RWPE2 (cell line): ENCODE measurements at regions not wholly inside any gene's neighbourhood (a gene's known extent, or its start where the extent isn't known, plus 50 kb on each side); places are given as distances from the start of the nearest gene placed in this dataset.

Experiments used
- ATAC-seq: fragments of 200-7000 bp; cut with Tn5 transposase; 3 replicates; pipeline ENCODE4 v1.9.1; 2021; ENCODE audit warnings: low read depth
- DNase-seq: peaks from one replicate; pipeline ENCODE4 v3.0.0-alpha.2; 2020; ENCODE audit warnings: low spot score
- H3K27ac ChIP-seq: fragments of 450-650 bp; 2 replicates; pipeline ENCODE4 v1.5.1; 2017; ENCODE audit warnings: mild to moderate bottlenecking; ENCODE audit not compliant: poor library complexity, severe bottlenecking
- H3K27me3 ChIP-seq: fragments of 250-450 bp; sonication (Bioruptor Pico); 2 replicates; pipeline ENCODE4 v1.5.1; 2021; ENCODE audit warnings: mild to moderate bottlenecking, moderate library complexity; ENCODE audit not compliant: insufficient read depth, poor library complexity, severe bottlenecking
- H3K36me3 ChIP-seq: fragments of 250-450 bp; sonication (Bioruptor Pico); 2 replicates; pipeline ENCODE4 v1.5.1; 2020; ENCODE audit warnings: low read depth, mild to moderate bottlenecking, moderate library complexity
- H3K4me1 ChIP-seq: fragments of 250-450 bp; sonication (Bioruptor Pico); 2 replicates; pipeline ENCODE4 v1.5.1; 2021; ENCODE audit warnings: mild to moderate bottlenecking, moderate library complexity; ENCODE audit not compliant: insufficient read depth, poor library complexity, severe bottlenecking
- H3K4me3 ChIP-seq: fragments of 250-450 bp; sonication (Bioruptor Pico); 2 replicates; pipeline ENCODE4 v1.5.1; 2021; ENCODE audit warnings: mild to moderate bottlenecking, moderate library complexity; ENCODE audit not compliant: severe bottlenecking
- H3K9me3 ChIP-seq: fragments of 250-450 bp; sonication (Bioruptor Pico); 2 replicates; pipeline ENCODE4 v1.5.1; 2021; ENCODE audit warnings: mild to moderate bottlenecking, moderate library complexity; ENCODE audit not compliant: severe bottlenecking
- TF ChIP-seq, protein P1 (sequence below): fragments of 450-650 bp; IDR thresholded peaks from one replicate; pipeline ENCODE4 v1.5.1; 2017; ENCODE audit warnings: mild to moderate bottlenecking, moderate library complexity; ENCODE audit not compliant: poor library complexity, severe bottlenecking

DNA sequence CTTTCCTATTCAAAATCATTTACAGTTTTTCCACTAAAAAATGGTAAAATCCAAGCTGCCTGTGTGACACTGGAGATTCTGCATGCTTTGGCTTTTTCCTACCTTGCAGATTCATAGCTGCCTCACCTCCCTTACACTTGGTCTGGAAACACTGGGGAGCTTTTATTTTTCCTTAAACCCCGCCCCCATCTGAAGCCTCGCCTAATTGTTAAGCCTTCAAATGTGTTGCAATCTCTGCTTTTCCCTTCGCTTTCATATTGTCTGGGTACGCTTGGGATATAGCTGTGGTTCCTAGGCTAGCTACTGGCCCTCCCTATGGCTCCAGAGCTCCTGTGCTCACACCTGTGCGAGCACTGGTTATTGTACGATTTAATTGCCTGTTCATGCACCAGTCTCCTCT is 942.4 kb upstream of the GYPC start:
- H3K9me3 ChIP-seq = no peaks in the 10 kb centered on the region
- no peaks in the 10 kb centered on the region for H3K4me1 ChIP-seq
- H3K27ac ChIP-seq = no peak overlapping the region
- TF ChIP-seq, protein P1, sequence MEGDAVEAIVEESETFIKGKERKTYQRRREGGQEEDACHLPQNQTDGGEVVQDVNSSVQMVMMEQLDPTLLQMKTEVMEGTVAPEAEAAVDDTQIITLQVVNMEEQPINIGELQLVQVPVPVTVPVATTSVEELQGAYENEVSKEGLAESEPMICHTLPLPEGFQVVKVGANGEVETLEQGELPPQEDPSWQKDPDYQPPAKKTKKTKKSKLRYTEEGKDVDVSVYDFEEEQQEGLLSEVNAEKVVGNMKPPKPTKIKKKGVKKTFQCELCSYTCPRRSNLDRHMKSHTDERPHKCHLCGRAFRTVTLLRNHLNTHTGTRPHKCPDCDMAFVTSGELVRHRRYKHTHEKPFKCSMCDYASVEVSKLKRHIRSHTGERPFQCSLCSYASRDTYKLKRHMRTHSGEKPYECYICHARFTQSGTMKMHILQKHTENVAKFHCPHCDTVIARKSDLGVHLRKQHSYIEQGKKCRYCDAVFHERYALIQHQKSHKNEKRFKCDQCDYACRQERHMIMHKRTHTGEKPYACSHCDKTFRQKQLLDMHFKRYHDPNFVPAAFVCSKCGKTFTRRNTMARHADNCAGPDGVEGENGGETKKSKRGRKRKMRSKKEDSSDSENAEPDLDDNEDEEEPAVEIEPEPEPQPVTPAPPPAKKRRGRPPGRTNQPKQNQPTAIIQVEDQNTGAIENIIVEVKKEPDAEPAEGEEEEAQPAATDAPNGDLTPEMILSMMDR = no peak
- H3K36me3 ChIP-seq = no peaks in the 10 kb centered on the region
- ATAC-seq = no peak
- H3K27me3 ChIP-seq = no peaks in the 10 kb centered on the region
- no peak for DNase-seq
- H3K4me3 ChIP-seq = no peak overlapping the region

GRCh38 chr2:125721072-125721721 is 934.8 kb upstream of the GYPC start:
- Histone ChIP-seq H3K36me3 (no peaks in the 10 kb centered on the region), H3K4me3 (no peak overlapping the region), H3K4me1 (no peaks in the 10 kb centered on the region), H3K27ac (no peak overlapping the region), H3K9me3 (no peaks in the 10 kb centered on the region), H3K27me3 (no peaks in the 10 kb centered on the region)
- DNase-seq = no peak
- ATAC-seq = no peak
- TF ChIP-seq, protein P1 = no peak

- no peaks in the 10 kb centered on the region for H3K27me3 ChIP-seq
- no peak overlapping the region for H3K27ac ChIP-seq
- no peak for DNase-seq
- no peaks in the 10 kb centered on the region for H3K9me3 ChIP-seq
- H3K4me1 ChIP-seq = no peaks in the 10 kb centered on the region
- H3K4me3 ChIP-seq = no peak overlapping the region
- TF ChIP-seq, protein P1 = no peak
- no peak for ATAC-seq
- H3K36me3 ChIP-seq = no peaks in the 10 kb centered on the region
These were observed 925.0 kb upstream of the GYPC start for GRCh38 chr2:125730921-125731320.

- H3K27me3 ChIP-seq = no peaks in the 10 kb centered on the region
- ATAC-seq (no peak), DNase-seq (no peak)
- no peaks in the 10 kb centered on the region for H3K4me1 ChIP-seq
- H3K27ac ChIP-seq = no peak overlapping the region
- TF ChIP-seq, protein P1 = no peak
- H3K36me3 ChIP-seq = no peaks in the 10 kb centered on the region
- no peak overlapping the region for H3K4me3 ChIP-seq
- no peaks in the 10 kb centered on the region for H3K9me3 ChIP-seq
These were observed 919.7 kb upstream of the GYPC start for GRCh38 chr2:125736306-125736705.

DNA sequence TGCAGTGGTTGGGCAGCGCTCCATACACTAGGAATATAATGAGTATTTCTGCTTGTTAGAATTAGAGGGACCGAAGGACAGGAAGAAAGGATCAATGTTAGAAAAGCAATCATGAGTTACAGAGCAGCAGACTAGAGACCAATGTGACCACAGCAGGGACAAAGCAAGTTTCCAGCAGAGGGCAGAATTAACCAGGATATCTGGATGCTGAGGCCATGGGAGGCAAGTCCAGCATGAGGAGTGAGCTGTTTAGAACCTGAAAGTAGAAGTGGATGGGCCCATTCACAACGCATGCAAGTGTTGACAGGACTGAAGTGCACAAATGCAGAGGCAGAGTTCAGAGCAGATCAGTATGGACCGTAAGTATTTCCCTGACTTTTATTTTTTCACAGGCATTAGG is 910.4 kb upstream of the GYPC start:
- ATAC-seq = peak; percentile 61; the same call in 1 of the 3 replicates
- Histone ChIP-seq H3K4me1 (no peaks in the 10 kb centered on the region), H3K27me3 (no peaks in the 10 kb centered on the region), H3K27ac (no peak overlapping the region), H3K9me3 (no peaks in the 10 kb centered on the region), H3K36me3 (no peaks in the 10 kb centered on the region), H3K4me3 (no peak overlapping the region)
- TF ChIP-seq, protein P1 = peak; percentile 25
- no peak for DNase-seq
